ENCODE measurements at regions not wholly inside any gene's neighbourhood (a gene's known extent, or its start where the extent isn't known, plus 50 kb on each side); places are given as distances from the start of the nearest gene placed in this dataset.

DNA sequence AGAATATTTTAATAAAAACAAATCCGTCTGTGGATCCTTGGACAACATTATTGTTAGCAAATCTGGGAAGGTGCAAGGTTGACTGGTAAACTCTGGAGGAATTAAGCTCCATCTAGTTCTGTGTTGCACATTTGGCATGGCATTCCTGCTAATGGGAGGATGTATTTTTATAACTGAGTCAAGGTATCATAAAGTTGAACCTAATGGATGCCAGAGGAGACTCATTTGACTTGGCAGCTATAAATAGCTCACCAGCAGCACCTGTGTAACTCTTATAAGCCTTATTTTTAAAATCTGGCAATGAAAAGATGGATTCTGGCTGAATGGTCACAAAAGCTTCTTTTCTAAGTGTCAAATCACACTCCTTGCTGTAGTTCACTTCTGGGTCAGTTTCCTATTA lies 118.5 kb upstream of the ADAMTS5 start:
- peaks cover 11% of the 10 kb centered on the region for H3K4me1 Mint-ChIP-seq
- H3K27ac Mint-ChIP-seq, result no peak overlapping the region
- TF ChIP-seq, protein P1, sequence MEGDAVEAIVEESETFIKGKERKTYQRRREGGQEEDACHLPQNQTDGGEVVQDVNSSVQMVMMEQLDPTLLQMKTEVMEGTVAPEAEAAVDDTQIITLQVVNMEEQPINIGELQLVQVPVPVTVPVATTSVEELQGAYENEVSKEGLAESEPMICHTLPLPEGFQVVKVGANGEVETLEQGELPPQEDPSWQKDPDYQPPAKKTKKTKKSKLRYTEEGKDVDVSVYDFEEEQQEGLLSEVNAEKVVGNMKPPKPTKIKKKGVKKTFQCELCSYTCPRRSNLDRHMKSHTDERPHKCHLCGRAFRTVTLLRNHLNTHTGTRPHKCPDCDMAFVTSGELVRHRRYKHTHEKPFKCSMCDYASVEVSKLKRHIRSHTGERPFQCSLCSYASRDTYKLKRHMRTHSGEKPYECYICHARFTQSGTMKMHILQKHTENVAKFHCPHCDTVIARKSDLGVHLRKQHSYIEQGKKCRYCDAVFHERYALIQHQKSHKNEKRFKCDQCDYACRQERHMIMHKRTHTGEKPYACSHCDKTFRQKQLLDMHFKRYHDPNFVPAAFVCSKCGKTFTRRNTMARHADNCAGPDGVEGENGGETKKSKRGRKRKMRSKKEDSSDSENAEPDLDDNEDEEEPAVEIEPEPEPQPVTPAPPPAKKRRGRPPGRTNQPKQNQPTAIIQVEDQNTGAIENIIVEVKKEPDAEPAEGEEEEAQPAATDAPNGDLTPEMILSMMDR (IDR thresholded peaks at IDR 0.05; ENCODE audit: unreplicated experiment), result no peak
- peaks cover 5% of the 10 kb centered on the region for H3K9me3 Mint-ChIP-seq
- H3K27me3 Mint-ChIP-seq (ENCODE audit: low read depth), result peaks cover 30% of the 10 kb centered on the region
- no peak for DNase-seq (ENCODE audit: low spot score in 2 of 2, unreplicated experiment in 2 of 2)
- no peaks in the 10 kb centered on the region for H3K36me3 Mint-ChIP-seq
- H3K4me3 Mint-ChIP-seq, result no peak overlapping the region

DNA sequence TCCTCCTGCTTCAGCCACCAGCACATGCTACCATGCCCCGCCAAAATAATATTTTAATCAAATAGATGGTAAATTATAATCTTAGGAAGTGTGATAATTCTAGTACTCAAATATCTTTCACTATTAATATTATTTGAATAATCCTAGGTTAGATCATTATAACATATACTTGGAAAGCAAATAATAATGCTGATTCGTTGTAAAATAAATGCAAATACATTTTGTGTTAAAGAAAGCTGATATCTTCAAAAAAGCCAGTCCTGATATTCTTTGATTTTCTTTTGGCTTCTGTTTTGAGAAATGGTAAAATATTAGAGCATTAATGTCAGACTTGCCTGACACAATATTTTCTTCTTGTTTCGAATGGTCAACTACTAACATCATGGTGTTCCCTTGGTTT lies 116.3 kb upstream of the ADAMTS5 start:
- Mint-ChIP-seq H3K4me3 (no peak overlapping the region), H3K27me3 (ENCODE audit: low read depth) (peaks cover 38% of the 10 kb centered on the region), H3K4me1 (peaks cover 20% of the 10 kb centered on the region), H3K36me3 (no peaks in the 10 kb centered on the region), H3K27ac (no peak overlapping the region), H3K9me3 (peaks cover 5% of the 10 kb centered on the region)
- no peak for DNase-seq (ENCODE audit: low spot score in 2 of 2, unreplicated experiment in 2 of 2)
- TF ChIP-seq, protein P1 (IDR thresholded peaks at IDR 0.05; ENCODE audit: unreplicated experiment), result no peak

DNA sequence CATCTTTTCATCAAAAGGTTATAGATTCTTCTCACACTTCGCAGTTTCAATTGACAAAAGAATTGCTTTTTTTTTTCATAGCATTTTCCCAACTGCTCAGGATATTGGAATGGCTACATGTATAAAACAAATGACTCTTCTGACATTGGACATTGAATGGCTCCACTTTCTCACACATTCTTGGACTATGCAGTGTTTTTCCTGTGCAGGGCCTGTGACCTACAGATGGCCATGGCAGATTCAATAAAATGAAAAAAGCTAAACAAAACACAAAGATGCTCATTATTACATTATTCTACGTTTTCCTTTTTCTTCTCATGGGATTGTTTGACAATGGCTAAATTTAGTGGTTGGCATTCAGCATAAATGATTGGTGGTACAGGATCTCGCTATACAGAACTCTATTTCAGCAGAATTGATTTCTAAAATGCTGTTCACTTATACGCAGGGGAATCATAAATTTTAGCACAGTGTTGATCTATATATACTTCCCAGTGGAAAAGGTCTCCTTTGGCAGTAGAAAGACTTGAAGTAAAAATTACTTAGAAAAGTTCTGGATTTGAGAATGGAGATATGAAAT lies 115.6 kb upstream of the ADAMTS5 start:
- H3K4me1 Mint-ChIP-seq, result peaks cover 19% of the 10 kb centered on the region
- no peak overlapping the region for H3K27ac Mint-ChIP-seq

DNA sequence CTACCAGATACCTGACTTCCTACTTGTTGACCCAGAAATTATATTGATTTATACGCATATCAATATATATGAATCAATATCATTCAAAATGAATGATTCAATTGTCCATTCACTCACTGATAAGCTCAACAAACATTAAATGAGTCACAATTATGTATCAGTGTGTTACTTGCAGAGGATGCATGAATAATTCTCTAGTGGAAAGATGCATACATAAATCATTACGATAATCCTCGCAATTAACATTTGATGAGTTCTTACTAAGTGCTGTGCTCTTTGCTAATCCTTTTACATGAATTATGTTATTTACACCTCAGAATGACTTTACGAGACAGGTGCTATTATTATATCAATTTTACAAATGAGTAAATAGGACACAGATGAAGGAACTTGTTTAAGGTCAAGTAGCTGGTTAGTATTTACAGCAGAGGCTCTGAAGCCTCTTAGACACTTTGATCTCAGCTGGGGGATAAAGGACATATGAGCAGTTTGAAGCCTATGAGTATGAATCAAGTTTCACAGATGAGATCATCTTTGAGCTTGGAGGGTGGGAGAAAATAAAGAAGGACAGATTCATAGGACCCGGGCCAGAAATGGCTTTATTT lies 112.8 kb upstream of the ADAMTS5 start:
- no peaks in the 10 kb centered on the region for H3K36me3 Mint-ChIP-seq
- H3K27me3 Mint-ChIP-seq (ENCODE audit: low read depth), result peaks cover 55% of the 10 kb centered on the region
- H3K27ac Mint-ChIP-seq, result no peak overlapping the region
- H3K4me3 Mint-ChIP-seq, result no peak overlapping the region
- TF ChIP-seq, protein P1 (IDR thresholded peaks at IDR 0.05; ENCODE audit: unreplicated experiment), result no peak
- peaks cover 11% of the 10 kb centered on the region for H3K4me1 Mint-ChIP-seq
- DNase-seq (ENCODE audit: low spot score in 2 of 2, unreplicated experiment in 2 of 2), result no peak
- H3K9me3 Mint-ChIP-seq, result no peaks in the 10 kb centered on the region

More for the DNA sequence above, 115.6 kb upstream of the ADAMTS5 start:
- Mint-ChIP-seq H3K27me3 (ENCODE audit: low read depth) (peaks cover 42% of the 10 kb centered on the region), H3K4me3 (no peak overlapping the region), H3K9me3 (peaks cover 4% of the 10 kb centered on the region), H3K36me3 (no peaks in the 10 kb centered on the region)
- TF ChIP-seq, protein P1 (IDR thresholded peaks at IDR 0.05; ENCODE audit: unreplicated experiment), result no peak
- DNase-seq (ENCODE audit: low spot score in 2 of 2, unreplicated experiment in 2 of 2), result no peak

DNA sequence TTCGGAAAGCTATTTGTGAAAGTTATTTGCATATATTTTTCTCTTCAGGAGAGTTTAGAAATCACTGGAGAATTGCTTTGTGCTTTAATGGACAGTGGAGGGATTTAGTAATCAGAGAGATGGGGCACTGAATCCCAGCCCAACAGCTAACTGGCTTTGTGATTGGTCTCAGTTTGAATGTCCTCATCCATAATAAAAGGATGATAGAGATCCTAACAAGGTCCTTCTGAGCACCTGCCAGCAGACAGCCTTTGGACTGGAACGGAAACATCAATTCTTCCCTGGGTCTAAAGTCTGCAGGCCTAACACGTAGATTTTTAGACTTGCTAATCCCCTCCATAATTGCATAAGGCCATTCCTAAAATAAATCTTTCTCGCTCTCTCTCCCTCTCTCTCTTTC lies 112.0 kb upstream of the ADAMTS5 start:
- DNase-seq (ENCODE audit: low spot score in 2 of 2, unreplicated experiment in 2 of 2), result no peak
- Mint-ChIP-seq H3K4me1 (peaks cover 11% of the 10 kb centered on the region), H3K4me3 (no peak overlapping the region), H3K27ac (no peak overlapping the region), H3K36me3 (no peaks in the 10 kb centered on the region), H3K27me3 (ENCODE audit: low read depth) (peaks cover 53% of the 10 kb centered on the region), H3K9me3 (no peaks in the 10 kb centered on the region)
- TF ChIP-seq, protein P1 (IDR thresholded peaks at IDR 0.05; ENCODE audit: unreplicated experiment), result no peak

Measured in mesothelial cell of epicardium (in vitro differentiated cells).